ENCODE measurements at regions not wholly inside any gene's neighbourhood (a gene's known extent, or its start where the extent isn't known, plus 50 kb on each side); places are given as distances from the start of the nearest gene placed in this dataset.
"Not testable (repeated sequence)": the region's sequence is repeated elsewhere in the genome, so short reads cannot be mapped to it uniquely, and the experiment has no call there.

DNA sequence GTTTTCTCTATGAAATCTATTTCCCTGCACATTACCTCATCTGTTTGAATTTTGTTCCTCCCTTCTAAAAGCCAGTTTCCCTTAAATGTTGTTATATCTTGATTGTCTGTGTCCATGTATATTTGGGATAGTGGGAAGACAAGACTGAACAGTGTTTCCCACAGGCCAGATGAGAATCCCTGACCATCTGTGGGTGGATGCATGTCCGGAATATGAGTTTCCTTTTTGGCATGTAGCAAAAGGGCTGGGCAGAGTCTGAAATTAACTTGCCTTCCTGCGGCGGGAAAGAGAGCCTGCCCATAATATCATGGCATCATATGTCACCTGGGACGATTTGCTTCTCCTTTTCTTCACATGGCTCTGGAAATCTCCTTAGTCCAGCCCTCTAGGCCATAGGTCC lies 385.8 kb upstream of the MAF start:
- TF ChIP-seq, protein P1, sequence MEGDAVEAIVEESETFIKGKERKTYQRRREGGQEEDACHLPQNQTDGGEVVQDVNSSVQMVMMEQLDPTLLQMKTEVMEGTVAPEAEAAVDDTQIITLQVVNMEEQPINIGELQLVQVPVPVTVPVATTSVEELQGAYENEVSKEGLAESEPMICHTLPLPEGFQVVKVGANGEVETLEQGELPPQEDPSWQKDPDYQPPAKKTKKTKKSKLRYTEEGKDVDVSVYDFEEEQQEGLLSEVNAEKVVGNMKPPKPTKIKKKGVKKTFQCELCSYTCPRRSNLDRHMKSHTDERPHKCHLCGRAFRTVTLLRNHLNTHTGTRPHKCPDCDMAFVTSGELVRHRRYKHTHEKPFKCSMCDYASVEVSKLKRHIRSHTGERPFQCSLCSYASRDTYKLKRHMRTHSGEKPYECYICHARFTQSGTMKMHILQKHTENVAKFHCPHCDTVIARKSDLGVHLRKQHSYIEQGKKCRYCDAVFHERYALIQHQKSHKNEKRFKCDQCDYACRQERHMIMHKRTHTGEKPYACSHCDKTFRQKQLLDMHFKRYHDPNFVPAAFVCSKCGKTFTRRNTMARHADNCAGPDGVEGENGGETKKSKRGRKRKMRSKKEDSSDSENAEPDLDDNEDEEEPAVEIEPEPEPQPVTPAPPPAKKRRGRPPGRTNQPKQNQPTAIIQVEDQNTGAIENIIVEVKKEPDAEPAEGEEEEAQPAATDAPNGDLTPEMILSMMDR (conservative IDR thresholded peaks at IDR 0.05; ENCODE audit: low read depth, low read length), result no peak
- no peak for TF ChIP-seq EZH2 (IDR thresholded peaks at IDR 0.05; ENCODE audit: borderline replicate concordance, low read depth, low read length, poor library complexity, severe bottlenecking)
- H3K9me3 ChIP-seq (ENCODE audit: low read depth, low read length, poor library complexity, severe bottlenecking), result no peaks in the 10 kb centered on the region
- DNase-seq (ENCODE audit: low spot score), result no peak
- intact Hi-C loops (cut with micrococcal nuclease; ENCODE audit: unreplicated experiment), result no loop called here
- H3K27me3 ChIP-seq (replicated peaks; ENCODE audit: insufficient read depth, low read depth, low read length, poor library complexity), result no peaks in the 10 kb centered on the region
- H3K4me3 ChIP-seq (ENCODE audit: low read depth, low read length, poor library complexity, severe bottlenecking), result no peak overlapping the region
- POLR2A ChIA-PET (ENCODE audit: low non-redundant PET), result no interaction called here
- H3K27ac ChIP-seq (ENCODE audit: low read depth, low read length, poor library complexity, severe bottlenecking), result no peak overlapping the region
- H3K4me1 ChIP-seq (ENCODE audit: insufficient read depth, low read length, poor library complexity, severe bottlenecking), result no peaks in the 10 kb centered on the region
- H3K36me3 ChIP-seq (ENCODE audit: insufficient read depth, low read length, poor library complexity, severe bottlenecking), result no peaks in the 10 kb centered on the region
- CTCF ChIA-PET, result no interaction called here
- BruUV-seq (replicated peaks), result no TSS peak

DNA sequence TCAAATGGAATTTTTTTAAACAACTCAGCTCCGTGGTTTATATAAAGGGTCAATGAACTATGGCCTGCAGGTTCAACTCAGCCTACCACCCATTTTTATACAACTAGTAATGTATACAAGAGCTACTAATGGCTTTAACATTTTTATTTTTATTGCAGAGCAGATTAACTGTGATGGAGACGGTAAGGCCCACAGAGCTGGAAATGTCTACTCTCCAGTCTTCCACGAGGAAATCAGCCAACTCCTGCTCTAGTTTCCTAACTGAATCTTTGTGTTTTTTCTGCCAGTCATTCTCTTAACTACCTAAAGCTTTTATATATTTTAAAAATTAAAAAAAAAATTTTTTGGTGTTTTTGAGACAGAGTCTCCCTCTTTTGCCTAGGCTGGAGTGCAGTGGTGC lies 385.1 kb upstream of the MAF start:
- CTCF ChIA-PET, result no interaction called here
- H3K9me3 ChIP-seq (ENCODE audit: low read depth, low read length, poor library complexity, severe bottlenecking), result no peaks in the 10 kb centered on the region
- H3K4me3 ChIP-seq (ENCODE audit: low read depth, low read length, poor library complexity, severe bottlenecking), result no peak overlapping the region
- H3K27ac ChIP-seq (ENCODE audit: low read depth, low read length, poor library complexity, severe bottlenecking), result no peak overlapping the region
- intact Hi-C loops (cut with micrococcal nuclease; ENCODE audit: unreplicated experiment), result no loop called here
- no peaks in the 10 kb centered on the region for H3K4me1 ChIP-seq (ENCODE audit: insufficient read depth, low read length, poor library complexity, severe bottlenecking)
- H3K36me3 ChIP-seq (ENCODE audit: insufficient read depth, low read length, poor library complexity, severe bottlenecking), result no peaks in the 10 kb centered on the region
- POLR2A ChIA-PET (ENCODE audit: low non-redundant PET), result no interaction called here
- no peak for DNase-seq (ENCODE audit: low spot score)
- H3K27me3 ChIP-seq (replicated peaks; ENCODE audit: insufficient read depth, low read depth, low read length, poor library complexity), result no peaks in the 10 kb centered on the region
- TF ChIP-seq EZH2 (IDR thresholded peaks at IDR 0.05; ENCODE audit: borderline replicate concordance, low read depth, low read length, poor library complexity, severe bottlenecking), result no peak
- TF ChIP-seq, protein P1 (conservative IDR thresholded peaks at IDR 0.05; ENCODE audit: low read depth, low read length), result no peak
- BruUV-seq (replicated peaks), result no TSS peak

DNA sequence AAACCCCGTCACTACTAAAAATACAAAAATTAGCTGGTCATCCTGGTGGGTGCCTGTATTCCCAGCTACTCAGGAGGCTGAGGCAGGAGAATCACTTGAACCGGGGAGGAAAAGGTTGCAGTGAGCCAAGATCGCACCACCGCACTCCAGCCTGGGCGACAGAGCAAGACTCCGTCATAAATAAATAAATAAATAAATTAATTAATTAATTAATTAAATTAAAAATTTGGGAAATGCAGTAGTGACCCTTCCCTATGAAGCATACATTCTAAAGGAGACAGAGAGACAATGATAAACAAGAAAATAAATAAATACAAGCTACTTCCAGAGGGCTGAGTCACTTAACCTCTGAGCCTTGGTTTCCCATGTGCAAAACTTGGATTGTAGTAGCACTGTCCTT lies 383.6 kb upstream of the MAF start:
- H3K27me3 ChIP-seq (replicated peaks; ENCODE audit: insufficient read depth, low read depth, low read length, poor library complexity); H3K36me3 ChIP-seq (ENCODE audit: insufficient read depth, low read length, poor library complexity, severe bottlenecking); H3K27ac ChIP-seq (ENCODE audit: low read depth, low read length, poor library complexity, severe bottlenecking); CTCF ChIA-PET; intact Hi-C loops (cut with micrococcal nuclease; ENCODE audit: unreplicated experiment); POLR2A ChIA-PET (ENCODE audit: low non-redundant PET); H3K4me1 ChIP-seq (ENCODE audit: insufficient read depth, low read length, poor library complexity, severe bottlenecking); H3K9me3 ChIP-seq (ENCODE audit: low read depth, low read length, poor library complexity, severe bottlenecking); BruUV-seq (replicated peaks); DNase-seq (ENCODE audit: low spot score); H3K4me3 ChIP-seq (ENCODE audit: low read depth, low read length, poor library complexity, severe bottlenecking): not testable (repeated sequence)

DNA sequence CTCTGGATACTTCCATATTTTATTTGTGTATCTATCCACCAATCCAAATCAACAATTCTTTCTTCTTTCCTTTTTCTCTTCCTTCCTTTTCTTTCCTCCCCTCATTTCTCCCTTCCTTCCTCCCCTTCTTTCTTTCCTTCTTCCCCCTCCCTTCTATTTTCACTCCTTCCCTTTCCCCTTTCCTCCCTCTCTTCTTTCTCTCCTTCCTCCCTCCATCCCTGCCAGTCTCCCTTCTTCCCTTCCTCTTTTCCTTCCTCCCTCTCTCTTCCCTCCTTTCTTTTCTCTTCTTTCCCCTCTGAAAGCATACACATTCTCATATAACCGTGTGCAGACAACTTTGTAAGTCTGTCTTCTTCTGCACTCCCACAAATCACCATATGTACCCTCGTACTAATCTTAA lies 382.3 kb upstream of the MAF start:
- Histone ChIP-seq H3K36me3 (ENCODE audit: insufficient read depth, low read length, poor library complexity, severe bottlenecking) (no peaks in the 10 kb centered on the region), H3K4me1 (ENCODE audit: insufficient read depth, low read length, poor library complexity, severe bottlenecking) (no peaks in the 10 kb centered on the region), H3K27ac (ENCODE audit: low read depth, low read length, poor library complexity, severe bottlenecking) (no peak overlapping the region), H3K4me3 (ENCODE audit: low read depth, low read length, poor library complexity, severe bottlenecking) (no peak overlapping the region), H3K27me3 (replicated peaks; ENCODE audit: insufficient read depth, low read depth, low read length, poor library complexity) (no peaks in the 10 kb centered on the region), H3K9me3 (ENCODE audit: low read depth, low read length, poor library complexity, severe bottlenecking) (no peaks in the 10 kb centered on the region)
- intact Hi-C loops (cut with micrococcal nuclease; ENCODE audit: unreplicated experiment), result no loop called here
- TF ChIP-seq, protein P1 (conservative IDR thresholded peaks at IDR 0.05; ENCODE audit: low read depth, low read length), result no peak
- no peak for TF ChIP-seq EZH2 (IDR thresholded peaks at IDR 0.05; ENCODE audit: borderline replicate concordance, low read depth, low read length, poor library complexity, severe bottlenecking)
- no peak for DNase-seq (ENCODE audit: low spot score)
- CTCF ChIA-PET, result interaction anchor here (0.6 kb wide), 1 partner anchor 12 kb away, joined by 3 read pairs; no protein-coding TSS in a partner anchor
- no TSS peak for BruUV-seq (replicated peaks)
- POLR2A ChIA-PET (ENCODE audit: low non-redundant PET), result no interaction called here
